ENCODE measurements at regions not wholly inside any gene's neighbourhood (a gene's known extent, or its start where the extent isn't known, plus 50 kb on each side); places are given as distances from the start of the nearest gene placed in this dataset.

GRCh38 chr3:43907508-43907858 lies 216.7 kb downstream of the ABHD5 start:
- no peaks in the 10 kb centered on the region for H3K36me3 ChIP-seq (ENCODE audit: control insufficient read depth, insufficient read depth, low read length)
- Mint-ChIP-seq H3K4me1 (no peaks in the 10 kb centered on the region), H3K36me3 (ENCODE audit: low read depth) (no peaks in the 10 kb centered on the region), H3K4me3 (no peak overlapping the region), H3K27me3 (ENCODE audit: insufficient read depth) (peaks cover 15% of the 10 kb centered on the region), H3K27ac (no peak overlapping the region), H3K9me3 (no peaks in the 10 kb centered on the region)
- no peak overlapping the region for H3K4me3 ChIP-seq (ENCODE audit: low read length)
- no peak for DNase-seq
- no peak for TF ChIP-seq CTCF (conservative IDR thresholded peaks at IDR 0.05)
- no peaks in the 10 kb centered on the region for H3K9me3 ChIP-seq (ENCODE audit: control insufficient read depth, low read length)
- no peaks in the 10 kb centered on the region for H3K27me3 ChIP-seq (ENCODE audit: control insufficient read depth, insufficient read depth, low read length, poor library complexity, severe bottlenecking)
- 75% methylated on average over 1 of the region's 1 CpG; no CpG with 5 or more reads in 1 of the 2 experiments for WGBS, 2 experiments (ENCODE audit: insufficient coverage in 1 of 2, insufficient read length in 1 of 2)
- no peaks in the 10 kb centered on the region for H3K4me1 ChIP-seq (ENCODE audit: control insufficient read depth, insufficient read depth, low read length)
- H3K9ac ChIP-seq (ENCODE audit: extremely low read depth, low read length, poor library complexity, severe bottlenecking) = no peak overlapping the region
- H3K27ac ChIP-seq (ENCODE audit: low read depth, low read length) = no peak overlapping the region

GRCh38 chr3:43908456-43908855 lies 217.7 kb downstream of the ABHD5 start:
- H3K27ac ChIP-seq (ENCODE audit: low read depth, low read length) = no peak overlapping the region
- TF ChIP-seq CTCF (conservative IDR thresholded peaks at IDR 0.05) = no peak
- WGBS, 2 experiments (ENCODE audit: insufficient coverage in 1 of 2, insufficient read length in 1 of 2) = 80 to 83% methylated on average over 4 to 5 of the region's 5 CpGs
- H3K4me1 ChIP-seq (ENCODE audit: control insufficient read depth, insufficient read depth, low read length) = no peaks in the 10 kb centered on the region
- Mint-ChIP-seq H3K9me3 (no peaks in the 10 kb centered on the region), H3K36me3 (ENCODE audit: low read depth) (no peaks in the 10 kb centered on the region), H3K27me3 (ENCODE audit: insufficient read depth) (peaks cover 15% of the 10 kb centered on the region), H3K4me1 (no peaks in the 10 kb centered on the region), H3K4me3 (no peak overlapping the region), H3K27ac (no peak overlapping the region)
- no peak overlapping the region for H3K4me3 ChIP-seq (ENCODE audit: low read length)
- DNase-seq = no peak
- H3K36me3 ChIP-seq (ENCODE audit: control insufficient read depth, insufficient read depth, low read length) = no peaks in the 10 kb centered on the region
- no peaks in the 10 kb centered on the region for H3K9me3 ChIP-seq (ENCODE audit: control insufficient read depth, low read length)
- no peaks in the 10 kb centered on the region for H3K27me3 ChIP-seq (ENCODE audit: control insufficient read depth, insufficient read depth, low read length, poor library complexity, severe bottlenecking)
- H3K9ac ChIP-seq (ENCODE audit: extremely low read depth, low read length, poor library complexity, severe bottlenecking) = no peak overlapping the region

GRCh38 chr3:43909149-43909548 lies 218.4 kb downstream of the ABHD5 start:
- H3K27me3 Mint-ChIP-seq (ENCODE audit: insufficient read depth) = peaks cover 14% of the 10 kb centered on the region
- H3K4me3 Mint-ChIP-seq = no peak overlapping the region
- no peak for DNase-seq
- no peak overlapping the region for H3K27ac ChIP-seq (ENCODE audit: low read depth, low read length)
- no peaks in the 10 kb centered on the region for H3K27me3 ChIP-seq (ENCODE audit: control insufficient read depth, insufficient read depth, low read length, poor library complexity, severe bottlenecking)
- H3K4me1 ChIP-seq (ENCODE audit: control insufficient read depth, insufficient read depth, low read length) = no peaks in the 10 kb centered on the region
- no peak overlapping the region for H3K4me3 ChIP-seq (ENCODE audit: low read length)
- no peaks in the 10 kb centered on the region for H3K36me3 Mint-ChIP-seq (ENCODE audit: low read depth)
- H3K4me1 Mint-ChIP-seq = no peaks in the 10 kb centered on the region
- no peaks in the 10 kb centered on the region for H3K9me3 Mint-ChIP-seq
- 89 to 90% methylated on average over 3 of the region's 3 CpGs for WGBS, 2 experiments (ENCODE audit: insufficient coverage in 1 of 2, insufficient read length in 1 of 2)
- H3K9me3 ChIP-seq (ENCODE audit: control insufficient read depth, low read length) = no peaks in the 10 kb centered on the region
- H3K36me3 ChIP-seq (ENCODE audit: control insufficient read depth, insufficient read depth, low read length) = no peaks in the 10 kb centered on the region
- H3K9ac ChIP-seq (ENCODE audit: extremely low read depth, low read length, poor library complexity, severe bottlenecking) = no peak overlapping the region
- TF ChIP-seq CTCF (conservative IDR thresholded peaks at IDR 0.05) = no peak
- H3K27ac Mint-ChIP-seq = no peak overlapping the region
